Posterior vena cava (tissue), 2 donors: ENCODE measurements at regions not wholly inside any gene's neighbourhood (a gene's known extent, or its start where the extent isn't known, plus 50 kb on each side); places are given as distances from the start of the nearest gene placed in this dataset.
"Not testable (repeated sequence)": the region's sequence is repeated elsewhere in the genome, so short reads cannot be mapped to it uniquely, and the experiment has no call there.

Experiments used
- DNase-seq: peaks from one replicate; pipeline ENCODE4 v3.0.0-alpha.2; 2020; ENCODE audit warnings: low spot score
- intact Hi-C, 2 donors: fragments of 100-400 bp; cut with DNase I; formaldehyde crosslinking; loops; one replicate each; pipeline versions ENCODE4 v1.14.1 to v1.14.2; 2022 to 2023
- donor health status: DM: yes; HTN: yes; CAD: no.
- donor health status: DM: yes; HTN: yes; CAD: no.

DNA sequence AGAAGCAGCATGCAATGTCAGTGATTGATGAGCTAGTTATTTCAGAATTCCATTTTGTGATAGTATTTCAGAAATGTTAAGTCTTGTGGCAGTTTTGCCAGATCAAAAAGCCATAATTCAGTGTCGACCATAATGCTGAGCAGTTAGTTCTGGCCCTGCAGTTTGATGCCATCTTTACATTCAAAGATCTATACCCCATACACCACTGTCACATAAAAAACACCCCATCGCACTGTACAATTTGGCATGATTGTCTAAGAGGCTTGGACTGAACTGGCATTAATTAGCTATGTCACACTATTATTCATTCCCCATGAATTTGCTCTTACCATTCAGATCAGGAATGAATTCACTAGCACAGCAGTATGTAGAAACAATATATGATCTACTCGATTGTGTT is 127.7 kb upstream of the EPHA3 start:
- no peak for DNase-seq
- intact Hi-C loops: no loop called here

DNA sequence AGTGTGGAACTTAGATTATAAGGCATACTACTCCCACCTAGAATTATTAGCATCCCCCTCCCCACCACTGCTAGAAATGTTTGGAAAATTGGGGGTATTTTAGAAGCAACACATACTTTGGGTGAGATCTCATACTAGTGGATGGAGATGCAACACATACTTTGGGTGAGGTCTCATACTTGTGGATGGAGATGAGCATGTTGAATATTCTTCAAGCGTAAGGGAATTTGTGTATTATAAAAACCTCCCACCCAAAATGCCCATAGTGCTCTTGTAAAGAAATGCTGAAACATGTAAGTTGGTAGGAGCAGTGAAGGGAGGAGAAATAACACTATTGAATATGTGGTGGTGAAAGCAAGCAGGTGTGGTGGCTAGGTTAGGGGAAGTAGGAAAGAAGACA is 124.0 kb upstream of the EPHA3 start:
- DNase-seq: no peak
- intact Hi-C loops: no loop called here

DNA sequence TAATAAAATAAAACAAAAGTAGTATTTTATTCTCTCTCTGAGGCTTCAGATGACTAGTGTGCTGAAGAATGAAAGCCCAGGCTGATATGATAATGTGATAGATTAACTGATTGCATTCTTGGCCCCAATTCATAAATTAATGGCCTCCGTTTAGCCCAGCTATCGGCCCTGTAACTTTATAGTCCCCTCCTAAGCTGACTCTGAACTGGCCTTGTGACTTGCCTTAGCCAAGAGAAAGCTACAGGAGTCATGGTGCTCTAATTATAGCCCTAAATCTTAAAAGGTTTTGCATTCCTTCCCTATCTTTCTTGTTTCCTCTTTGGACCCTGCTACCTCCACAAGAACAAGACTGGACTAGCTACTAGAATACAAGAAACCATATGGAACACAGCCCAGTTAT is 123.2 kb upstream of the EPHA3 start:
- intact Hi-C loops: no loop called here
- no peak for DNase-seq

DNA sequence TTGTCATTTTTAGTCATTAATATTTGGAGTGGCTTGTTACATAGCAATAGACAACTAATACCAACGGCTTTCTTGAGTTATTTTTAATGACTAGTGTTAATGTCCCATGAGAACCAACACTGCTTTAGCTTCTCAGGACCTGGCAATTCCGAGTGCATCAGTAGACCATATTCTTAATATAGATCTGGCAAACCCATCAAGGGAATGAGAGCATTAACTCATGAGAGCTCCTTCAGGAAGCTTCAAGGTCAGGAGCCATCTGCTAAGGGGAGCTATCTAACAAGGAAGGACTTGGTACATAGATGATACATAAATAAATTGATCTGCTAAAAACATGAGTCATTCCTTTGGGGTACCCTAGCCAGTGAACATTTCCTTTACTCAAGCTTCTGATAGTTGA is 122.6 kb upstream of the EPHA3 start:
- intact Hi-C loops: no loop called here
- no peak for DNase-seq

GRCh38 chr3:88985491-88985890 is 121.9 kb upstream of the EPHA3 start:
- intact Hi-C loops: no loop called here

GRCh38 chr3:88986834-88987233 is 120.6 kb upstream of the EPHA3 start:
- intact Hi-C loops: no loop called here

More at GRCh38 chr3:88985491-88985890, 121.9 kb upstream of the EPHA3 start:
- no peak for DNase-seq

GRCh38 chr3:88987776-88988175 is 119.6 kb upstream of the EPHA3 start:
- DNase-seq: no peak
- intact Hi-C loops: no loop called here

More at GRCh38 chr3:88986834-88987233, 120.6 kb upstream of the EPHA3 start:
- DNase-seq: no peak

- DNase-seq: no peak
- intact Hi-C loops: no loop called here
Observed at GRCh38 chr3:88988906-88989305, 118.5 kb upstream of the EPHA3 start.

DNA sequence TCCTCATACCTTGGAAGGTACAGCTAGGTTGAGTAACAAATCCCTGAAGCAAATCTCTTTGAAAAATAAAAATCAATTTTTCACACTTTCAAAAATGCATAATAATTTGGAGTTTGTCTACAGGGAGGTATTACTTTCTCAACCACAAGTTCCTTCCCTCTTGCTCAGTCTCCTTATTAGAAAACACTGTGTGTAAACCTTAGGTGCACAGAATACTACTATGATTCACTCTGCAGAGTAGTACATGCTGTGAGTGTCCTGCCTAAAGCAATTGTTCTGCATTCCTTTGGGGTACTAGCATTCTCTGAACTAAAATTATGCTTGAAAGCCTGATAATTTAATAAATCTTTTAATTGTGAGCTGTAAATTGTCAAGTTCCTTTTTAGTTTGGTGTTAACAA is 115.9 kb upstream of the EPHA3 start:
- intact Hi-C loops: no loop called here

GRCh38 chr3:88996691-88997090 is 110.7 kb upstream of the EPHA3 start:
- DNase-seq: no peak
- intact Hi-C loops: no loop called here

More for the DNA sequence above, 115.9 kb upstream of the EPHA3 start:
- DNase-seq: no peak

GRCh38 chr3:88997260-88997659 is 110.2 kb upstream of the EPHA3 start:
- intact Hi-C loops: no loop called here
- DNase-seq: no peak

GRCh38 chr3:89000886-89001285 is 106.5 kb upstream of the EPHA3 start:
- DNase-seq: no peak
- intact Hi-C loops: no loop called here

DNA sequence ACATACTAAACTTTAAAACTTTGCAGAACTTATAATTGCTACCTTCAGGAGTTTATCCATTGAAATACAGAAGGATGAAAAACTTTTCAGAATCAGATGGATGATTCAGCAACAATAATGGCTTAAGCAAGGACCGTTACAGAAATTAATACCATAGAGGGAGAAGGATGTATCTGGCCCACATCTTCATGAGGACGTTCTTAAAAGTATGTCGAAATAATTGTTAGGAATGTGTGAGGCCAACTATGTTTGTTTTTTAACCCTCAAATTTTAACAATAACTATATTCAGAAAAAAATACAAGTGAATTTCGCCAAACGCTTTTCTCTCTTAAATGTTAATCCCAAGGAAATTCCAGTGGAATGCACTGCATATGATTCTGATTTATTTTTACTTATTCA is 105.2 kb upstream of the EPHA3 start:
- DNase-seq: no peak
- intact Hi-C loops: no loop called here

- intact Hi-C loops: no loop called here
- no peak for DNase-seq
Observed at GRCh38 chr3:89013536-89013935, 93.9 kb upstream of the EPHA3 start.

DNA sequence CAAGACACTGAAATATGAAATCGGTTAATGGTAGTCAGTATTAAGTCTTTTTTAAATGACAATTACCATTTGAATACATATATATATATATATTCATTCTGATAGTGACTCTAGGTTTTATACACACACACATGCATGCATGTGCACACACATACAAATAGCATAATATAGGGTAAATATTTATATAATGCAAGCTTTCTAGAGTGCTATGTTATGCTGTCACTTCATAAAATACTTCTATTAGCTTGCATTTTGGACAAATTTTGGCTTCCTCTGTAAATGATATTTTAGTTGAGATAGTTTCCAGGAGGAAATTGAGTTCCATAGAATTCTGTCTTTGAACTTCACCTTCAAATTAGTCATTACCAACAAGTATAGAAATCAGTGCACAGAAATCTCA is 89.9 kb upstream of the EPHA3 start:
- intact Hi-C loops: no loop called here

GRCh38 chr3:89025185-89025584 is 82.2 kb upstream of the EPHA3 start:
- no peak for DNase-seq
- intact Hi-C loops: no loop called here

More for the DNA sequence above, 89.9 kb upstream of the EPHA3 start:
- no peak for DNase-seq

- no peak for DNase-seq
Observed at GRCh38 chr3:89032346-89033013, 74.9 kb upstream of the EPHA3 start.

DNA sequence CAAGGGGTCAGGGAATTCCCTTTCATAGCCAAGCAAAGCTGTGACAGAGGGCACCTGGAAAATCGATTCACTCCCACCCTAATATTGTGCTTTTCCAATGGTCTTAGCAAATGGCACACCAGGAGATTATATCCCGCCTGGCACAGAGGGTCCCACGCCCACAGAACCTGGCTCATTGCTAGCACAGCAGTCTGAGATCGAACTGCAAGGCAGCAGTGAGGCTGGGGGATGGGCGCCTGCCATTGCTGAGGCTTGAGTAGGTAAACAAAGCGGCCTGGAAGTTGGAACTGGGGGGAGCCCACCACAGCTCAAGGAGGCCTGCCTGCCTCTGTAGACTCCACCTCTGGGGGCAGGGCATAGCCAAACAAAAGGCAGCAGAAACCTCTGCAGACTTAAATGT is 72.7 kb upstream of the EPHA3 start:
- intact Hi-C loops: loop anchor here in 1 of 2 donors (10.0 kb wide), 1 partner anchor 1440 kb away; no protein-coding TSS in a partner anchor
- DNase-seq: not testable (repeated sequence)

More at GRCh38 chr3:89032346-89033013, 74.9 kb upstream of the EPHA3 start:
- intact Hi-C loops: loop anchor here in 1 of 2 donors (10.0 kb wide), 1 partner anchor 1438 kb away; no protein-coding TSS in a partner anchor

DNA sequence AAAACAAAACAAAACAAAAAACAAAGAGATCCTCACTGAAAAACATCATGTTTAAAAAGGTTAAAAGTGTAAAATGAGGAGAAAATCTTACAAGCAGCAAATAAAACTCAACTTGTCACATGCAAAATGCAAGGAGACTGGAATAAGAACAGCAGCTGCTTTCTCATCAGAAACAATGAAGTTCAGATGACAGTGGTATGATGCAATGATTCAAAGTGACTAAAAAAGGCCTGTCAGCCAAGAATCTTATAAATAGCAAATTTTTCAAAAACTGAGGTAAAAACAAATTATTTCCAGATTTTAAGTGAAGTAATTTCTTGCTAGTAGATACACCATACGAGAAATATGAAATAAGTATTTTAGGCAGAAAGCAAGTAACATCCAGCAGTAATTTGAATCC is 68.6 kb upstream of the EPHA3 start:
- DNase-seq: no peak
- intact Hi-C loops: loop anchor here in 1 of 2 donors (10.0 kb wide), 1 partner anchor 1444 kb away; no protein-coding TSS in a partner anchor

DNA sequence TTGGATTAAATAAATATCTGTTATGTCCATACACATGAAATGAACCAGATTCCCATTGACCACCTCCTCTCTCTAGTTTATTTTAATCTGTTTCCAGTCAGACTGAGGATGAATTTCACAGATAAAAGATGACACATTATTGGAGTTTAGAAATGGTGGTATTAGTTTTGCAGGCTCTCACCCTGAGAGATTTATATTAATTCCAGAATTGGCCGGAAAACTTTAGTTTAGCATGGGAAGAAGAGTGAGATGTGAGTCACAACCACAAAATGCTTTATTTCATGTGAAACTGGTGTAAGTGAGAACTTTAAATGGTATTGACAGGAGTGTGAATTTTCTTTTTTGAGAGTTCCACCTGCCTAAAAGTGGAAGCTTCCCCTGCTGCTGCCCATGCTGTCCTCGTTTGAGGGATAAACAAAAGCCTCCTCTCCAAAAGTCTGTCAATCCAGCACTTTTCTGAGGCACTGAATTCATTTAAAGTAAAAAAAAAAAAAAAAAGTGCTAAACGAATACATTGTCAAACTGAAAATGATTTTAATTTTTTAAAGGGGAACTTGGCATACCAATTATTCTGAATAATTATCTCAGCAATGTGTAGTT is 65.1 kb upstream of the EPHA3 start:
- intact Hi-C loops: no loop called here
- DNase-seq: no peak

DNA sequence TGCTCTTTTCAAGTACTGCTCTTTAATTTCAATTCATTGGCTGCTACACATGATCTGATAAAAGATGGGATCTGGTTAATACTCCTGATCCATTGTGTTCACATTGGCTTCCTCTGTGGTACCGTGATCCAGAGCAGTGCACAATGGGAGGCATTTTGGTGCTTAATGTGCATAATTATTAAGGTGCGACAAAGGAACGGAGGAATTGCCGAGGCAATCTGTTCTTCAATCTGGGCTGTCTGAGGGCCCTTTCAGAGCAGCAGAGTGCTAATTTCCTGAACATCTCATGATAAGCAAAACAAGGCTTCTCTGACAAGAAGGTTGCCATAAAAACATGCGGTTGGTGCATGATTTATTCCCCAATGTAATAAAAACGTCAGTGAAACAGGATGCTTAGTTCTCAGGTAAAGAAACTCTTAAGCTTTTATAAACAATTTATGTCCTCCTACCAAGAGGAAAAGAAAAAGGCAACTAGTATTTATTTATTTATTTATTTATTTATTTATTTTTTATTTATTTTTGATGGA is 64.0 kb upstream of the EPHA3 start:
- intact Hi-C loops: no loop called here
- DNase-seq: no peak
